Spleen (tissue), 7 donors: ENCODE measurements at regions not wholly inside any gene's neighbourhood (a gene's known extent, or its start where the extent isn't known, plus 50 kb on each side); places are given as distances from the start of the nearest gene placed in this dataset.

Source experiments
- POLR2A ChIP-seq, 3 donors: fragments of 450-650 bp; IDR thresholded peaks; one replicate each; pipeline ENCODE4 v1.5.1; 2017; ENCODE audit warnings: antibody characterized with exemption in 3 of 3, mild to moderate bottlenecking in 1 of 3
- POLR2AphosphoS5 ChIP-seq, 3 donors: sonication (generic); formaldehyde crosslinking; IDR thresholded peaks; one replicate each; pipeline ENCODE4 v1.5.1; 2017; ENCODE audit warnings: antibody characterized with exemption in 3 of 3
- TF ChIP-seq, protein P1 (sequence below), 11 experiments: fragments of 200-600 bp in 7 of 11; fragments of 450-650 bp in 4 of 11; sonication (generic) in 4 of 11; IDR thresholded peaks in 8 of 11; conservative IDR thresholded peaks in 3 of 11; 1 replicate in 7 of 11; 2 replicates in 4 of 11; pipeline versions ENCODE4 v1.4.0 to v1.8.0; 2016 to 2021; ENCODE audit warnings: antibody characterized with exemption in 11 of 11, inconsistent platforms in 4 of 11, mild to moderate bottlenecking in 1 of 11
- donor health status: DM: no; HTN: no; CAD: no; lungs with moderate emphysema.
- donor health status: DM: no; HTN: no; CAD: no.
- donor health status: DM: no; HTN: no; CAD: no.

DNA sequence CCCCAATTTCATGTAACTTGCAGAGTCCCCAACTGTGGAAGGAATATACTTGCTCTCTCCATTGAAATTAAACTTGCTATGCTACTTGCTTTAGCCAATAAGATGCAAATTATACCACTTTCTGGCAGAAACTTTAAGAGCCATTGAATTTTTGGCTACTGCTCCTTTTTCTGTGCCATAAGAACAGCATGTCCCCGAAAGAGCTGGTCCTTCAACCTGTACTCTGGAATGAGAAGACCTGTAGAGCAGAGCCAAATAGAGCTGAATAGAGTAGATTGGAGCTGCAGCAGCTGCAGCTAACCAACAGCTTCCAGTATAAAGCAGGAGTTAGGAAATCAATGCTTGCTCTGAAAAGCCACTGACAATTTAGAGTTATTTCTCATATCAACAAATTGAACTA is 472.3 kb upstream of the B3GALT2 start:
- TF ChIP-seq, protein P1, sequence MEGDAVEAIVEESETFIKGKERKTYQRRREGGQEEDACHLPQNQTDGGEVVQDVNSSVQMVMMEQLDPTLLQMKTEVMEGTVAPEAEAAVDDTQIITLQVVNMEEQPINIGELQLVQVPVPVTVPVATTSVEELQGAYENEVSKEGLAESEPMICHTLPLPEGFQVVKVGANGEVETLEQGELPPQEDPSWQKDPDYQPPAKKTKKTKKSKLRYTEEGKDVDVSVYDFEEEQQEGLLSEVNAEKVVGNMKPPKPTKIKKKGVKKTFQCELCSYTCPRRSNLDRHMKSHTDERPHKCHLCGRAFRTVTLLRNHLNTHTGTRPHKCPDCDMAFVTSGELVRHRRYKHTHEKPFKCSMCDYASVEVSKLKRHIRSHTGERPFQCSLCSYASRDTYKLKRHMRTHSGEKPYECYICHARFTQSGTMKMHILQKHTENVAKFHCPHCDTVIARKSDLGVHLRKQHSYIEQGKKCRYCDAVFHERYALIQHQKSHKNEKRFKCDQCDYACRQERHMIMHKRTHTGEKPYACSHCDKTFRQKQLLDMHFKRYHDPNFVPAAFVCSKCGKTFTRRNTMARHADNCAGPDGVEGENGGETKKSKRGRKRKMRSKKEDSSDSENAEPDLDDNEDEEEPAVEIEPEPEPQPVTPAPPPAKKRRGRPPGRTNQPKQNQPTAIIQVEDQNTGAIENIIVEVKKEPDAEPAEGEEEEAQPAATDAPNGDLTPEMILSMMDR (IDR thresholded peaks at IDR 0.05 in 8 of 11, conservative IDR thresholded peaks at IDR 0.05 in 3 of 11): no peak
- no peak for TF ChIP-seq POLR2A (IDR thresholded peaks at IDR 0.05)
- TF ChIP-seq POLR2AphosphoS5 (IDR thresholded peaks at IDR 0.05): no peak
